ENCODE measurements at regions not wholly inside any gene's neighbourhood (a gene's known extent, or its start where the extent isn't known, plus 50 kb on each side); places are given as distances from the start of the nearest gene placed in this dataset.

DNA sequence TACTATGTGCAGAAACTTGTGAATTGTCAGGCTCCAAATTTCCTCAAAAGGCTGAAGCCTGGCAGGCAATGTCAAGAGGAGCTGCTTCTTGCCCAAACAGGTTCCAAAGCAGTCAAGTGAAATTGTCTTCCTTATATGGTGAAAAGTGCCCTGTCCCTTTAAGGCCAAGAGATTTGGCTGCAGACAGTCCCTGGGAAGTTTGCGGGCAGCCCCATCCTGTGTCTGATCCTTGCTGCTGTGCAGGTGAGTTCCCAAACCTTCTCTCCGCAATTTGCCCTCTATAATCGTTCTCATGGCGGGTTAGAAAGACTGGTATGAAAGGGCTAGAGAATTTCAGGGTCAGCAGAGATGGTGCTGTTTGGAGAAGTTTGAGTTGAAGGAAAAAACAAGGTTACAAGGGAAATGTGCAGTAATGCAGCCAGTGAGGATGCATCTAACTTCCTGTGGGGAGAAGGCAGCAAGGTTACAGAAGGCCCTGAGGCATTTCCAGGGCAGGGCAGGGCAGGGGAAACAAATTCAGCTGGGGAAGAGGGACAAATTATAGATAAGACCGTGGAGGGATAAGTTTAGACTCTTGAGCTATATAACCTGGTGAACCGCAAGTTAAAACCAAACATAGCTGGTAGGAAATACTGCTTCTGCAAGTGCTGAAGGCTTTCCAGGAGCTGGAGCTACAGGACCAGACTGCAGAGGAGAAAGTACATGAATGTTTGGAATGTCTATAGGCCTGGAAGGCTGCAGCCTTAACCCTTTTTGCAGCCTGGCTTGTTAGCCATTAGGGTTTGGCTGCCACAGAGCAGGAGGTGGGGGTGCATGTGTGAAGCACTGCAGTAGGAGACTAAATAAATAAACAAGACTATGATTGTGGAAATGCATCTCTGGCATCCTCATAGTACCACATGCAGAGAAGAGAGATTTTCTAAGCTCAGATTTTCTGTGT lies 256.2 kb upstream of the IL12A start:
- Histone ChIP-seq H3K4me2 (ENCODE audit: low read length) (no peak overlapping the region), H3K27ac (ENCODE audit: low read depth, low read length) (no peak overlapping the region), H3K4me3 (ENCODE audit: low read length) (no peak overlapping the region), H3K4me1 (ENCODE audit: control insufficient read depth, low read length) (no peaks in the 10 kb centered on the region), H3K27me3 (ENCODE audit: control insufficient read depth, low read length) (no peaks in the 10 kb centered on the region), H3K36me3 (ENCODE audit: control insufficient read depth, low read length) (no peaks in the 10 kb centered on the region), H3K9me3 (ENCODE audit: control insufficient read depth, insufficient read depth, low read length) (no peaks in the 10 kb centered on the region), H3F3A (ENCODE audit: control insufficient read depth, insufficient read depth) (no peaks in the 10 kb centered on the region), H3K9me2 (replicated peaks; ENCODE audit: control insufficient read depth, low read length) (no peaks in the 10 kb centered on the region), H4K20me1 (ENCODE audit: control insufficient read depth, insufficient read depth, low read depth, low read length) (no peaks in the 10 kb centered on the region), H3K79me2 (ENCODE audit: control insufficient read depth, low read length) (no peaks in the 10 kb centered on the region)
- no peak for TF ChIP-seq EZH2phosphoT487 (IDR thresholded peaks at IDR 0.05; ENCODE audit: borderline replicate concordance, low read length)
- TF ChIP-seq, protein P1, sequence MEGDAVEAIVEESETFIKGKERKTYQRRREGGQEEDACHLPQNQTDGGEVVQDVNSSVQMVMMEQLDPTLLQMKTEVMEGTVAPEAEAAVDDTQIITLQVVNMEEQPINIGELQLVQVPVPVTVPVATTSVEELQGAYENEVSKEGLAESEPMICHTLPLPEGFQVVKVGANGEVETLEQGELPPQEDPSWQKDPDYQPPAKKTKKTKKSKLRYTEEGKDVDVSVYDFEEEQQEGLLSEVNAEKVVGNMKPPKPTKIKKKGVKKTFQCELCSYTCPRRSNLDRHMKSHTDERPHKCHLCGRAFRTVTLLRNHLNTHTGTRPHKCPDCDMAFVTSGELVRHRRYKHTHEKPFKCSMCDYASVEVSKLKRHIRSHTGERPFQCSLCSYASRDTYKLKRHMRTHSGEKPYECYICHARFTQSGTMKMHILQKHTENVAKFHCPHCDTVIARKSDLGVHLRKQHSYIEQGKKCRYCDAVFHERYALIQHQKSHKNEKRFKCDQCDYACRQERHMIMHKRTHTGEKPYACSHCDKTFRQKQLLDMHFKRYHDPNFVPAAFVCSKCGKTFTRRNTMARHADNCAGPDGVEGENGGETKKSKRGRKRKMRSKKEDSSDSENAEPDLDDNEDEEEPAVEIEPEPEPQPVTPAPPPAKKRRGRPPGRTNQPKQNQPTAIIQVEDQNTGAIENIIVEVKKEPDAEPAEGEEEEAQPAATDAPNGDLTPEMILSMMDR (IDR thresholded peaks at IDR 0.05; ENCODE audit: low read depth, low read length, poor library complexity, severe bottlenecking) = no peak

DNA sequence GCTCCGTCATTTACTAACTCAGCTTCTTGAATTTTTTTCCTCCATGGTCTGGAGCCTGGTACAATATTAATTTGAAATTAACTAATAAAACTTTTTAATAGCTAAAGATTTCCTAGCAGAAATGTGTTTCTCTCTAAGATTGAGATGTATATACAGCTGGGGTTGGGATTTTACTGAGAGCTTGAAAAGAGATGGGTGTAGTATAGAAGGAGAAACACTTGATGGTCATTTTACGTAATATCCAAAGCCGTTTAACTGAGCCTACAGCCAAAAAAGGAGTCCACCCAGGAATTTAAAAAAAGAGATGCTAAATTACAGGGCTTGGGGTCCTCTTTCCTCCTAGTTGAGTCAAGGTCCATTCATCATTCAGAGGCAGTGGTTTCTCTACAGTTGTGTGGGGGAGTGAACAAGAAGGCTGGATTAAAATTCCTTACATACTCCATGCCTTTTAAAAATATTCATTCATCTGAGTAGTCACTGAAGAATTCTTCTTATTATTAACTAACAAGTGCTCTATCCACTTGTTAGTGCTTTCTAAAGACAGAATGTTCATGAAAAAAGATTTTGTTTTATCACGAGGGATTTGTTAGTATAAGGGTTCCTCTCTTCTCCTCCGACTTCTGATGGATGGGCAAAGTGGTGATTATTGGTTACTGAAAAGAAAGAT lies 255.3 kb upstream of the IL12A start:
- H3K4me3 ChIP-seq (ENCODE audit: low read length) = no peak overlapping the region
- H3K4me2 ChIP-seq (ENCODE audit: low read length) = no peak overlapping the region

DNA sequence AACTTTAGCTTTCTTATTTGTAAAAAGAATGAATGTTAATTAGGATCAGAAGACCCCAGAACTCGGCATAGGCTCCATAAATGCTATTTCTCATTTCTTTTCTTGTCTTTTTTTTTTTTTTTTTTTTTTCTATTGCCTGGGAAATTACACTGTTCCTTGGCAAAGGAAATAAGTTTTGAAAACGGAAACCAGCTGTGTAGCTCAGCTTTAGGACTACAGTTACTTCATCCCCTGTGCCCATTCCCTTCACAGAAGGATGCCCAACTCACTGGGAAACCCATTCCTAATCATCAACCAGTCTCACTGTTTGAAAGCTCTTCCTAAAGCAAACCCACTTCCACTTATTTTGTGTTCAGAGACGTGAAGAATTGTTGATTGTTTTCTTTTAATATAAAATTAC lies 254.0 kb upstream of the IL12A start:
- Histone ChIP-seq H3K27me3 (ENCODE audit: control insufficient read depth, low read length) (no peaks in the 10 kb centered on the region), H3K9me3 (ENCODE audit: control insufficient read depth, insufficient read depth, low read length) (no peaks in the 10 kb centered on the region), H3K79me2 (ENCODE audit: control insufficient read depth, low read length) (no peaks in the 10 kb centered on the region), H3K4me2 (ENCODE audit: low read length) (no peak overlapping the region), H3K4me3 (ENCODE audit: low read length) (no peak overlapping the region), H3K9me2 (replicated peaks; ENCODE audit: control insufficient read depth, low read length) (no peaks in the 10 kb centered on the region), H3F3A (ENCODE audit: control insufficient read depth, insufficient read depth) (no peaks in the 10 kb centered on the region), H3K4me1 (ENCODE audit: control insufficient read depth, low read length) (no peaks in the 10 kb centered on the region), H3K36me3 (ENCODE audit: control insufficient read depth, low read length) (no peaks in the 10 kb centered on the region), H3K27ac (ENCODE audit: low read depth, low read length) (no peak overlapping the region), H4K20me1 (ENCODE audit: control insufficient read depth, insufficient read depth, low read depth, low read length) (no peaks in the 10 kb centered on the region)
- TF ChIP-seq, protein P1 (IDR thresholded peaks at IDR 0.05; ENCODE audit: low read depth, low read length, poor library complexity, severe bottlenecking) = no peak
- no peak for TF ChIP-seq EZH2phosphoT487 (IDR thresholded peaks at IDR 0.05; ENCODE audit: borderline replicate concordance, low read length)

More for the DNA sequence above, 255.3 kb upstream of the IL12A start:
- Histone ChIP-seq H3K9me2 (replicated peaks; ENCODE audit: control insufficient read depth, low read length) (no peaks in the 10 kb centered on the region), H4K20me1 (ENCODE audit: control insufficient read depth, insufficient read depth, low read depth, low read length) (no peaks in the 10 kb centered on the region), H3K9me3 (ENCODE audit: control insufficient read depth, insufficient read depth, low read length) (no peaks in the 10 kb centered on the region), H3F3A (ENCODE audit: control insufficient read depth, insufficient read depth) (no peaks in the 10 kb centered on the region), H3K79me2 (ENCODE audit: control insufficient read depth, low read length) (no peaks in the 10 kb centered on the region), H3K27me3 (ENCODE audit: control insufficient read depth, low read length) (no peaks in the 10 kb centered on the region), H3K4me1 (ENCODE audit: control insufficient read depth, low read length) (no peaks in the 10 kb centered on the region), H3K36me3 (ENCODE audit: control insufficient read depth, low read length) (no peaks in the 10 kb centered on the region), H3K27ac (ENCODE audit: low read depth, low read length) (no peak overlapping the region)
- no peak for TF ChIP-seq EZH2phosphoT487 (IDR thresholded peaks at IDR 0.05; ENCODE audit: borderline replicate concordance, low read length)
- TF ChIP-seq, protein P1 (IDR thresholded peaks at IDR 0.05; ENCODE audit: low read depth, low read length, poor library complexity, severe bottlenecking) = no peak

All from DOHH2 (cell line).